GM12891 (cell line): ENCODE measurements at regions not wholly inside any gene's neighbourhood (a gene's known extent, or its start where the extent isn't known, plus 50 kb on each side); places are given as distances from the start of the nearest gene placed in this dataset.

Experiments
- POLR2A ChIP-seq: IDR thresholded peaks from 2 replicates; pipeline ENCODE4 v1.6.1; 2011; ENCODE audit warnings: low read depth, low read length, control low read depth
- POLR2AphosphoS5 ChIP-seq: IDR thresholded peaks from 2 replicates; pipeline ENCODE4 v1.6.1; 2011; ENCODE audit warnings: low read depth, low read length, control low read depth
- POU2F2 ChIP-seq: IDR thresholded peaks from 2 replicates; pipeline ENCODE4 v1.6.1; 2011; ENCODE audit warnings: low read depth, mild to moderate bottlenecking, control low read depth, low read length, moderate library complexity

- TF ChIP-seq POLR2AphosphoS5 = no peak
- no peak for TF ChIP-seq POLR2A
- TF ChIP-seq POU2F2 = no peak
These were observed 239.5 kb upstream of the HAND2 start for GRCh38 chr4:173769568-173769967.
